H1 (cell line): ENCODE measurements at regions not wholly inside any gene's neighbourhood (a gene's known extent, or its start where the extent isn't known, plus 50 kb on each side); places are given as distances from the start of the nearest gene placed in this dataset.

Experiments used
- CTCF ChIA-PET: fragments of 300-600 bp; sonication (Branson Sonifier 250); formaldehyde crosslinking; loops from one replicate; lab custom pipeline; 2021; ENCODE audit not compliant: partially characterized antibody; lab: Charles Lee
- POLR2A ChIA-PET: fragments of 300-600 bp; sonication (Branson Sonifier 250); formaldehyde crosslinking; loops from one replicate; lab custom pipeline; 2021; ENCODE audit warnings: inconsistent platforms; ENCODE audit not compliant: partially characterized antibody; lab: Charles Lee
- DNase-seq, 2 experiments: peaks; one replicate each; pipeline versions ENCODE4 v3.0.0 to v3.0.0-alpha.2; 2010 to 2022; ENCODE audit warnings: low spot score in 2 of 2, low read depth in 1 of 2, mixed read lengths in 1 of 2
- FAIRE-seq: peaks from 2 replicates; lab custom pipeline; 2011; peaks lifted over from hg19 to GRCh38; lab: Jason Lieb, UNC
- H2AFZ ChIP-seq: 2 replicates; pipeline ENCODE4 v1.8.1; 2012; ENCODE audit warnings: low read length, inconsistent platforms
- H2AK5ac ChIP-seq: 2 replicates; pipeline ENCODE4 v1.6.1; 2013; ENCODE audit warnings: low read depth, low read length
- H2BK120ac ChIP-seq: replicated peaks from 2 replicates; pipeline ENCODE3; 2013; ENCODE audit warnings: low read depth, low read length, inconsistent platforms
- H2BK12ac ChIP-seq: 2 replicates; pipeline ENCODE4 v1.6.1; 2013; ENCODE audit warnings: low read depth, low read length
- H2BK15ac ChIP-seq: 2 replicates; pipeline ENCODE4 v1.6.1; 2013; ENCODE audit warnings: low read length
- H2BK20ac ChIP-seq: 2 replicates; pipeline ENCODE4 v1.6.1; 2013; ENCODE audit warnings: low read length
- H2BK5ac ChIP-seq: 2 replicates; pipeline ENCODE4 v1.6.1; 2013; ENCODE audit warnings: low read depth, low read length
- H3K14ac ChIP-seq: 2 replicates; pipeline ENCODE4 v1.6.1; 2013; ENCODE audit warnings: inconsistent platforms; ENCODE audit not compliant: insufficient read length
- H3K18ac ChIP-seq: 2 replicates; pipeline ENCODE4 v1.6.1; 2013; ENCODE audit warnings: low read length; ENCODE audit errors: extremely low read depth
- H3K23ac ChIP-seq: 2 replicates; pipeline ENCODE4 v1.6.1; 2013; ENCODE audit warnings: inconsistent platforms; ENCODE audit not compliant: insufficient read length
- H3K23me2 ChIP-seq: 2 replicates; pipeline ENCODE4 v1.6.1; 2013; ENCODE audit warnings: low read depth, low read length
- H3K27ac ChIP-seq: 2 replicates; pipeline ENCODE4 v1.6.1; 2011; ENCODE audit warnings: low read depth, low read length, inconsistent platforms
- H3K27me3 ChIP-seq, 4 experiments: replicated peaks in 1 of 4; 1 replicate in 1 of 4; 2 replicates in 3 of 4; pipeline versions ENCODE4 v1.6.1 to v1.8.1; 2011 to 2013; ENCODE audit warnings: low read length in 3 of 4, mild to moderate bottlenecking in 3 of 4, inconsistent platforms in 2 of 4, mixed read lengths in 2 of 4, moderate library complexity in 1 of 4; ENCODE audit not compliant: control insufficient read depth in 3 of 4, insufficient read depth in 3 of 4; ENCODE audit errors: extremely low read depth in 1 of 4
- H3K36me3 ChIP-seq, 4 experiments: 2 replicates each; pipeline versions ENCODE4 v1.6.1 to v1.8.1; 2011 to 2013; ENCODE audit warnings: mild to moderate bottlenecking in 4 of 4, low read length in 3 of 4, moderate library complexity in 2 of 4, control low read depth in 1 of 4, inconsistent platforms in 1 of 4; ENCODE audit not compliant: insufficient read depth in 4 of 4, control insufficient read depth in 2 of 4
- H3K4ac ChIP-seq: replicated peaks from 2 replicates; pipeline ENCODE3; 2013; ENCODE audit warnings: low read length, low read depth, mixed read lengths, inconsistent platforms; ENCODE audit not compliant: insufficient read length
- H3K4me1 ChIP-seq, 4 experiments: replicated peaks in 1 of 4; 1 replicate in 1 of 4; 2 replicates in 3 of 4; pipeline versions ENCODE4 v1.6.1 to v1.8.1; 2011 to 2013; ENCODE audit warnings: low read length in 3 of 4, inconsistent platforms in 2 of 4, mixed read lengths in 1 of 4; ENCODE audit not compliant: insufficient read depth in 4 of 4, control insufficient read depth in 3 of 4
- H3K4me2 ChIP-seq, 2 experiments: 2 replicates each; pipeline versions ENCODE4 v1.6.1 to v1.8.1; 2011 to 2013; ENCODE audit warnings: low read depth in 2 of 2, low read length in 2 of 2, control low read depth in 1 of 2, inconsistent platforms in 1 of 2, mild to moderate bottlenecking in 1 of 2; ENCODE audit not compliant: insufficient read depth in 1 of 2
- H3K4me3 ChIP-seq, 4 experiments: fragments of 200-600, 300-600 bp in 1 of 4; sonication (generic), shearing (Covaris generic), sonication (Bioruptor Twin) in 1 of 4; 2 replicates each; pipeline versions ENCODE4 v1.5.1 to v1.8.1; 2011 to 2016; ENCODE audit warnings: low read length in 4 of 4, low read depth in 3 of 4, control low read depth in 2 of 4, inconsistent platforms in 2 of 4, mild to moderate bottlenecking in 2 of 4, mixed read lengths in 1 of 4, moderate library complexity in 1 of 4; ENCODE audit not compliant: insufficient read depth in 2 of 4; ENCODE audit errors: extremely low read depth in 1 of 4
- H3K56ac ChIP-seq: replicated peaks from 2 replicates; pipeline ENCODE3; 2013; ENCODE audit warnings: low read depth, mild to moderate bottlenecking, mixed read lengths, low read length, inconsistent platforms; ENCODE audit not compliant: insufficient read length
- H3K79me1 ChIP-seq: 2 replicates; pipeline ENCODE4 v1.6.1; 2013; ENCODE audit warnings: low read depth, low read length, control low read depth
- H3K79me2 ChIP-seq, 2 experiments: 2 replicates each; pipeline versions ENCODE4 v1.6.1 to v1.8.1; 2012 to 2013; ENCODE audit warnings: low read length in 2 of 2, mild to moderate bottlenecking in 2 of 2, inconsistent platforms in 1 of 2; ENCODE audit not compliant: insufficient read depth in 2 of 2, control insufficient read depth in 1 of 2
- H3K9ac ChIP-seq, 4 experiments: replicated peaks in 1 of 4; 1 replicate in 1 of 4; 2 replicates in 3 of 4; pipeline versions ENCODE4 v1.6.1 to v1.8.1; 2011 to 2013; ENCODE audit warnings: low read depth in 3 of 4, low read length in 3 of 4, control low read depth in 2 of 4, mild to moderate bottlenecking in 2 of 4, moderate library complexity in 2 of 4, inconsistent platforms in 1 of 4; ENCODE audit errors: extremely low read depth in 1 of 4
- H3K9me3 ChIP-seq, 2 experiments: 2 replicates each; pipeline versions ENCODE4 v1.6.1 to v1.8.1; 2012 to 2013; ENCODE audit warnings: mild to moderate bottlenecking in 2 of 2, moderate library complexity in 2 of 2, control low read depth in 1 of 2, inconsistent platforms in 1 of 2, low read depth in 1 of 2, low read length in 1 of 2, mixed read lengths in 1 of 2; ENCODE audit not compliant: insufficient read depth in 2 of 2
- H4K20me1 ChIP-seq, 2 experiments: replicated peaks in 1 of 2; 2 replicates each; pipeline versions ENCODE3 to v1.8.1; 2011 to 2013; ENCODE audit warnings: inconsistent platforms in 2 of 2, low read length in 2 of 2, mild to moderate bottlenecking in 1 of 2; ENCODE audit not compliant: insufficient read depth in 2 of 2, control insufficient read depth in 1 of 2
- H4K5ac ChIP-seq: 2 replicates; pipeline ENCODE4 v1.6.1; 2013; ENCODE audit warnings: low read length, low read depth, mixed read lengths, inconsistent platforms; ENCODE audit not compliant: insufficient read length
- H4K8ac ChIP-seq: 2 replicates; pipeline ENCODE4 v1.8.0; 2013; ENCODE audit warnings: mild to moderate bottlenecking, moderate library complexity, low read length, inconsistent platforms; ENCODE audit not compliant: insufficient read depth; ENCODE audit errors: extremely low read depth
- H4K91ac ChIP-seq: replicated peaks from 2 replicates; pipeline ENCODE3; 2013; ENCODE audit warnings: low read length, mixed read lengths, inconsistent platforms; ENCODE audit not compliant: insufficient read length
- EGR1 ChIP-seq: IDR thresholded peaks from 2 replicates; pipeline ENCODE4 v1.6.1; 2011; ENCODE audit warnings: low read depth, low read length, borderline replicate concordance
- EP300 ChIP-seq, 2 experiments: IDR thresholded peaks; 1 replicate in 1 of 2; 2 replicates in 1 of 2; pipeline ENCODE4 v1.6.1; 2011 to 2012; ENCODE audit warnings: low read depth in 2 of 2, low read length in 2 of 2, mild to moderate bottlenecking in 2 of 2, borderline replicate concordance in 1 of 2, inconsistent platforms in 1 of 2, moderate library complexity in 1 of 2
- HDAC2 ChIP-seq, 2 experiments: fragments of 300-600 bp in 1 of 2; sonication (generic) in 1 of 2; IDR thresholded peaks; 2 replicates each; pipeline ENCODE4 v1.6.1; 2011 to 2012; ENCODE audit warnings: low read depth in 2 of 2, low read length in 2 of 2, mild to moderate bottlenecking in 2 of 2, moderate library complexity in 2 of 2, borderline replicate concordance in 1 of 2, inconsistent platforms in 1 of 2
- MAX ChIP-seq: IDR thresholded peaks from 2 replicates; pipeline ENCODE4 v1.6.1; 2012; ENCODE audit warnings: inconsistent platforms
- POLR2A ChIP-seq, 2 experiments: IDR thresholded peaks; 1 replicate in 1 of 2; 2 replicates in 1 of 2; pipeline ENCODE4 v1.6.1; 2011; ENCODE audit warnings: low read depth in 2 of 2, low read length in 2 of 2, mild to moderate bottlenecking in 2 of 2; ENCODE audit errors: control extremely low read depth in 1 of 2
- RFX5 ChIP-seq: IDR thresholded peaks from 2 replicates; pipeline ENCODE4 v1.6.1; 2011; ENCODE audit warnings: low read depth, low read length, improper control_type of control experiment, borderline replicate concordance
- SP1 ChIP-seq: IDR thresholded peaks from 2 replicates; pipeline ENCODE4 v1.6.1; 2011; ENCODE audit warnings: low read depth, low read length
- SRF ChIP-seq: IDR thresholded peaks from 2 replicates; pipeline ENCODE4 v1.6.1; 2011; ENCODE audit warnings: mild to moderate bottlenecking, low read depth, low read length, moderate library complexity
- WGBS, 2 experiments: shearing (Covaris generic) in 1 of 2; methylation state at CpG; one replicate each; pipeline versions ENCODE4 v1.1.6 to v1.1.7; 2013 to 2015; ENCODE audit warnings: low lambda C conversion rate in 2 of 2, mixed read lengths in 2 of 2, inconsistent platforms in 1 of 2, low coverage in 1 of 2, missing lambda C conversion rate in 1 of 2; ENCODE audit not compliant: insufficient replicate concordance in 2 of 2, insufficient coverage in 1 of 2, insufficient read length in 1 of 2; ENCODE audit errors: extremely low coverage in 1 of 2, missing lambda C conversion rate in 1 of 2; 5-methylcytosine and 5-hydroxymethylcytosine counted together

DNA sequence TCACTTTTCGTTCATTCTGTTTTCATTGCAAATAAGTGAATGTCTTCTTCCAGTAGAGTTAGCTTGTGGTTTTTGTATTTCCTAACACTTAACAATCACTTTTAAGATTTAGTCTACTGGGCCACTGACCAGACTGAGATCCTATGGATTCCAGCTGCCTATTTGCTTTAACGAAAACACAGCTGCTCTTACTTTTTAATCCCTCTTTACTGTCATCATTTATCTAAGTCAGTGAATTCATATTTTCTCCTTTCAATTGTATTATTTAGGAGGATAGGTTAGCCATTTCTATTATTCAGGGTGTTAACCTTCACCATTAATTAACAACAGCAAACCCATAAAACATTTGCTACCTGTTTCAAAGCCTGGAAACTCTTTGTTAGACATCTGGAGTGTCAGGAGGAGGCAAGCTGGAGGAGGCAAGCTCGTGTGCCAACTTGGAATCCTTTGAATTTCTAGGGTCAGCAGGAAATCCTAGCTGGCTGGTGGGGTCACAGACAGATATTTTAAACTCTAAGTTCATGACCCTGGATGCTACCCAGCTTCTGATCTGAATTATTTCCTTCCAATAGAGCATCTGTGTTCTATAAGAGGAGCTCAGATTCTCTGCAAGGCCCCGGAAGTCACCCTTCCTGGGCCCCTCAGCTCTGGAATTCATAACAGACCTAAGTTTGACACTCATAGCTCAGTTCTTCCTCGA is 385.3 kb downstream of the RBM43 start:
- H3K4me1 ChIP-seq = peaks cover 7 to 26% (median 22%) of the 10 kb centered on the region in 4 experiments; a peak in 6 of 7 replicates
- no peak overlapping the region for H3K9ac ChIP-seq
- WGBS, 2 experiments = 82% methylated on average over 5 of the region's 5 CpGs; no CpG with 5 or more reads in 1 of the 2 experiments
- H2BK120ac ChIP-seq = no peak overlapping the region
- H3K79me1 ChIP-seq = no peaks in the 10 kb centered on the region
- no peak overlapping the region for H3K4me2 ChIP-seq
- no peak overlapping the region for H4K91ac ChIP-seq
- H3K27me3 ChIP-seq = no peaks in the 10 kb centered on the region
- H2AK5ac ChIP-seq = no peak overlapping the region; the same call in 1 of the 2 replicates
- TF ChIP-seq RFX5 = no peak
- TF ChIP-seq EP300 (IDR thresholded peaks at IDR 0.05; ENCODE audit: borderline replicate concordance in 1 of 2, low read depth in 2 of 2, low read length in 2 of 2) = no peak
- no peak for TF ChIP-seq SP1
- TF ChIP-seq MAX = no peak
- no peak for TF ChIP-seq SRF
- TF ChIP-seq POLR2A (IDR thresholded peaks at IDR 0.05; ENCODE audit: control extremely low read depth in 1 of 2, low read depth in 2 of 2, low read length in 2 of 2) = no peak
- no peak for TF ChIP-seq EGR1
- no peak for TF ChIP-seq HDAC2 (IDR thresholded peaks at IDR 0.05; ENCODE audit: borderline replicate concordance in 1 of 2, low read depth in 2 of 2, low read length in 2 of 2)
- H4K8ac ChIP-seq = no peak overlapping the region
- no peak overlapping the region for H3K56ac ChIP-seq
- no peak overlapping the region for H3K4me3 ChIP-seq
- no peaks in the 10 kb centered on the region for H4K20me1 ChIP-seq
- no peaks in the 10 kb centered on the region for H3K23me2 ChIP-seq
- no peak overlapping the region for H3K4ac ChIP-seq
- no peak for FAIRE-seq
- peak overlapping the region; percentile 64; the same call in 1 of the 2 replicates for H2BK20ac ChIP-seq
- H3K9me3 ChIP-seq = 0 out of 4 replicates have a peak, but pooled peaks cover 3% of the 10 kb centered on the region in 2 experiments
- H3K18ac ChIP-seq = no peak overlapping the region
- no peak overlapping the region for H4K5ac ChIP-seq
- DNase-seq = no peak
- H3K23ac ChIP-seq = no peak overlapping the region
- H2BK15ac ChIP-seq = no peak overlapping the region
- CTCF ChIA-PET = interaction anchor here (1.3 to 1.4 kb wide), 2 partner anchors 18 to 28 kb away, joined by 3 read pairs; no protein-coding TSS in a partner anchor
- no peak overlapping the region for H2AFZ ChIP-seq
- H3K14ac ChIP-seq = no peak overlapping the region
- POLR2A ChIA-PET = no interaction called here
- no peak overlapping the region for H3K27ac ChIP-seq
- H3K36me3 ChIP-seq = no peaks in the 10 kb centered on the region
- H3K79me2 ChIP-seq = no peaks in the 10 kb centered on the region
- no peak overlapping the region for H2BK12ac ChIP-seq
- peak overlapping the region; percentile 35; the same call in 1 of the 2 replicates for H2BK5ac ChIP-seq
